Uterus (tissue), 3 donors: ENCODE measurements at regions not wholly inside any gene's neighbourhood (a gene's known extent, or its start where the extent isn't known, plus 50 kb on each side); places are given as distances from the start of the nearest gene placed in this dataset.

ENCODE experiments used
- DNase-seq, 2 donors: peaks; one replicate each; pipeline ENCODE4 v3.0.0-alpha.2; 2019 to 2020
- H3K27ac ChIP-seq, 2 donors: fragments of 200-600 bp; sonication (generic); 1 replicate in 1 of 2; 2 replicates in 1 of 2; pipeline ENCODE4 v1.5.1; 2016 to 2018
- H3K27me3 ChIP-seq, 2 donors: fragments of 200-600 bp; sonication (generic); one replicate each; pipeline ENCODE4 v1.5.1; 2018 to 2019; ENCODE audit warnings: control low read depth in 1 of 2
- H3K36me3 ChIP-seq, 2 donors: fragments of 200-600 bp; sonication (generic); one replicate each; pipeline ENCODE4 v1.5.1; 2019; ENCODE audit warnings: control low read depth in 1 of 2
- H3K4me1 ChIP-seq, 2 donors: fragments of 200-600 bp; sonication (generic); one replicate each; pipeline ENCODE4 v1.5.1; 2018 to 2019; ENCODE audit warnings: control low read depth in 1 of 2
- H3K4me3 ChIP-seq, 2 donors: fragments of 200-600 bp; sonication (generic); 1 replicate in 1 of 2; 2 replicates in 1 of 2; pipeline ENCODE4 v1.5.1; 2018 to 2019; ENCODE audit warnings: mild to moderate bottlenecking in 1 of 2
- H3K9me3 ChIP-seq, 2 donors: fragments of 200-600 bp; sonication (generic); one replicate each; pipeline ENCODE4 v1.5.1; 2019; ENCODE audit warnings: control low read depth in 1 of 2
- POLR2A ChIP-seq, 2 donors: fragments of 450-650 bp; IDR thresholded peaks; one replicate each; pipeline ENCODE4 v1.6.1; 2016; ENCODE audit warnings: antibody characterized with exemption in 2 of 2, mild to moderate bottlenecking in 1 of 2, moderate library complexity in 1 of 2
- intact Hi-C: fragments of 100-400 bp; cut with DNase I; formaldehyde crosslinking; loops from one replicate; pipeline ENCODE4 v1.15.1; 2023; ENCODE audit warnings: low total_unique reads
- TF ChIP-seq, protein P1 (sequence below), 4 experiments: fragments of 200-600 bp in 2 of 4; fragments of 450-650 bp in 2 of 4; sonication (generic) in 2 of 4; IDR thresholded peaks; one replicate each; pipeline ENCODE4 v1.5.1; 2016 to 2019; ENCODE audit warnings: antibody characterized with exemption in 4 of 4, mild to moderate bottlenecking in 2 of 4, moderate library complexity in 1 of 4
- donor health status: DM: yes; HTN: yes; CAD: no.

DNA sequence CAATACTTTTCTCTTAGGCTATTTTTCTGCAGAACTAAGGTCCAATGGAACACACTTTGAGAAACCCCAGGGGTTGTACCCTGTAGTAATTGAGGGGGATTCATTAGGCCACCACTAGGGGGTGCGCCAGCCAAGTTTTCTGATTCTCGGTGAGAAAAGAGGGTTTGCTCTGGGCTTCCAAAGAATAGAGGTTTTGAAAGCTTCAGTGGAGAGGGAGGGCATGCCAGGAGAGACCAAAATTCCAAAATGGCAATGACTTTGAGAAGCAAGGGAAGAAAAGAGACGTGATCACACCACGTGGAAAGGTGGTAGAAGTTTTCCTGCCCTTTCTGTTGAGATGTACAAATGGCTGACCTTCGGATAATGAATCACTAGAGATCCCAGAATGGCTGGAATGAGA is 323.3 kb downstream of the RPS6KC1 start:
- intact Hi-C loops, result no loop called here
- Histone ChIP-seq H3K27ac (no peak overlapping the region), H3K4me1 (no peaks in the 10 kb centered on the region), H3K4me3 (no peak overlapping the region), H3K36me3 (no peaks in the 10 kb centered on the region), H3K9me3 (no peaks in the 10 kb centered on the region), H3K27me3 (no peaks in the 10 kb centered on the region)
- TF ChIP-seq, protein P1, sequence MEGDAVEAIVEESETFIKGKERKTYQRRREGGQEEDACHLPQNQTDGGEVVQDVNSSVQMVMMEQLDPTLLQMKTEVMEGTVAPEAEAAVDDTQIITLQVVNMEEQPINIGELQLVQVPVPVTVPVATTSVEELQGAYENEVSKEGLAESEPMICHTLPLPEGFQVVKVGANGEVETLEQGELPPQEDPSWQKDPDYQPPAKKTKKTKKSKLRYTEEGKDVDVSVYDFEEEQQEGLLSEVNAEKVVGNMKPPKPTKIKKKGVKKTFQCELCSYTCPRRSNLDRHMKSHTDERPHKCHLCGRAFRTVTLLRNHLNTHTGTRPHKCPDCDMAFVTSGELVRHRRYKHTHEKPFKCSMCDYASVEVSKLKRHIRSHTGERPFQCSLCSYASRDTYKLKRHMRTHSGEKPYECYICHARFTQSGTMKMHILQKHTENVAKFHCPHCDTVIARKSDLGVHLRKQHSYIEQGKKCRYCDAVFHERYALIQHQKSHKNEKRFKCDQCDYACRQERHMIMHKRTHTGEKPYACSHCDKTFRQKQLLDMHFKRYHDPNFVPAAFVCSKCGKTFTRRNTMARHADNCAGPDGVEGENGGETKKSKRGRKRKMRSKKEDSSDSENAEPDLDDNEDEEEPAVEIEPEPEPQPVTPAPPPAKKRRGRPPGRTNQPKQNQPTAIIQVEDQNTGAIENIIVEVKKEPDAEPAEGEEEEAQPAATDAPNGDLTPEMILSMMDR (IDR thresholded peaks at IDR 0.05), result peak; percentile 22 to 57 (median 30)
- TF ChIP-seq POLR2A (IDR thresholded peaks at IDR 0.05), result no peak
- DNase-seq, result no peak

DNA sequence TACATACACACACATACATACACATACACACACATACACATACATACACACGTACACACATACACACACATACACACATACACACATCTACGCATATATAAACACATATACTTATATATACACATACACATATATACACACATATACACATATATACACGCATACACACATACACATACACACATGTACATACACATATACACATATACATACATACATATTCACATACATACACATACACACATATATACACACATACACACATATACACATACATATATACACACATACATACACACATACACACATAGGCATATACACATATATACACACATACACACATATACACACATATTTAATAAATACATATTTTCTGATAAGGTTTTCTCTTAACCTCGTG is 324.0 kb downstream of the RPS6KC1 start:
- Histone ChIP-seq H3K9me3 (no peaks in the 10 kb centered on the region), H3K36me3 (no peaks in the 10 kb centered on the region), H3K27ac (no peak overlapping the region), H3K27me3 (no peaks in the 10 kb centered on the region), H3K4me3 (no peak overlapping the region), H3K4me1 (no peaks in the 10 kb centered on the region)
- TF ChIP-seq, protein P1 (IDR thresholded peaks at IDR 0.05), result no peak
- TF ChIP-seq POLR2A (IDR thresholded peaks at IDR 0.05), result no peak
- intact Hi-C loops, result no loop called here
- DNase-seq, result no peak

DNA sequence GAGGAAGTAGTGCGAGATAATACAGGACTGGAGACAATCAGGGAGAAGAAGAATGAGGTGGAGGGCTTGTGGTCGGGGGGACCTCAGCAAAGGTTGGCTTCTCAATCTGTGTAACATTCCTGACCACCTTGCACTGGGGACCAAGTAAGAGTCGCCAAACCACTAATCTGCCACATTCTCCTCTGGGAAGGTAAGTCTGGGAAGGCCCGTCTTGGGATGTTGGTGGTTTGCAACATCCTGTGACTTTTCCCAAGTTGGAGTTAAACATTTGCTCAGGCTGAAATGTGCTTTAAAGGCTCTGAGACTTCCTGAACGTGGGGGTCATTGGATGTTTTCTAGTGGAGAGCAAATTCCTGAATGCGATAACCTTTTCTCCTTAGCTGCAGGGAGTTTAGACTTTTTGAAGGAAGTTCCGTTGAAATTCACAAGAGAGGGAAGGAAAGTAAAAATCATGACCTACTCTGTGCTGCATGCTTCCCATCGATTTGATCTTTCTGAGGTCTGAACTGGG is 325.9 kb downstream of the RPS6KC1 start:
- H3K27me3 ChIP-seq, result no peaks in the 10 kb centered on the region
- intact Hi-C loops, result no loop called here

GRCh38 chr1:213380865-213381264 is 329.8 kb downstream of the RPS6KC1 start:
- Histone ChIP-seq H3K36me3 (no peaks in the 10 kb centered on the region), H3K4me1 (no peaks in the 10 kb centered on the region), H3K4me3 (no peak overlapping the region), H3K9me3 (no peaks in the 10 kb centered on the region), H3K27ac (no peak overlapping the region), H3K27me3 (no peaks in the 10 kb centered on the region)
- no peak for TF ChIP-seq POLR2A (IDR thresholded peaks at IDR 0.05)
- TF ChIP-seq, protein P1 (IDR thresholded peaks at IDR 0.05), result no peak
- intact Hi-C loops, result no loop called here
- no peak for DNase-seq

More for the DNA sequence above, 325.9 kb downstream of the RPS6KC1 start:
- H3K9me3 ChIP-seq, result no peaks in the 10 kb centered on the region
- no peak for DNase-seq
- H3K4me1 ChIP-seq, result no peaks in the 10 kb centered on the region
- TF ChIP-seq POLR2A (IDR thresholded peaks at IDR 0.05), result no peak
- TF ChIP-seq, protein P1 (IDR thresholded peaks at IDR 0.05), result no peak
- no peaks in the 10 kb centered on the region for H3K36me3 ChIP-seq
- no peak overlapping the region for H3K4me3 ChIP-seq
- no peak overlapping the region for H3K27ac ChIP-seq

DNA sequence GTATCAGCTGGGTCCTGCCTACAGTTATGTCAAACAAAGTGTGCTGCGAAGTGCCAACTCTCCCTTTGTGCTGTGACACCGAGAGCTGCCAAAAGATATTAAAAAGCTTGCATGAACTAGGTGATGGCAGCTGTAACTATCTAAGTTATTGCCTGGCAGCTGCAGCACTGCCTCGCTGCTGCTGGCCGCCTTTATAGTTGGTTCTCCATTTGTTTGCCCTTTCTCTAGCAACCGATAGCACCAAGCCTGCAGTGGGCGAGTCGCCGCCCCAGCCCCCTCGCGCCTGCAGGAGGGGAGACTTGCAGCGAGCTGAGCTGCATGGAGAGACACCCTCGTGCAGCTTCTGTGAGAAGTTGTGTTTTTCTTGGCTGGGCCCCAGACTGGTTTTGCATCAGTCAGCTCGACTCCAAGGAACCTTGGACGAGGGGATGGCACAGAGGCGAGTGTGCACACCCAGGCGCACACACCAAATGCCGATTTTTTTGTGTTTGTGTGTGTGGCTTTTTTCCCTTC is 330.6 kb downstream of the RPS6KC1 start:
- DNase-seq, result no peak
- H3K4me3 ChIP-seq, result no peak overlapping the region
- no peaks in the 10 kb centered on the region for H3K27me3 ChIP-seq
- H3K9me3 ChIP-seq, result no peaks in the 10 kb centered on the region
- H3K27ac ChIP-seq, result no peak overlapping the region
- no peaks in the 10 kb centered on the region for H3K4me1 ChIP-seq
- intact Hi-C loops, result no loop called here
- H3K36me3 ChIP-seq, result no peaks in the 10 kb centered on the region
- TF ChIP-seq, protein P1 (IDR thresholded peaks at IDR 0.05), result no peak
- TF ChIP-seq POLR2A (IDR thresholded peaks at IDR 0.05), result no peak
